Right ventricle myocardium inferior (tissue), 1 donor: ENCODE measurements at regions not wholly inside any gene's neighbourhood (a gene's known extent, or its start where the extent isn't known, plus 50 kb on each side); places are given as distances from the start of the nearest gene placed in this dataset.

ENCODE experiments used
- ATAC-seq: fragments of 200-7000 bp; cut with Tn5 transposase; one replicate; pipeline ENCODE4 v1.9.1; 2020; ENCODE audit warnings: mild to moderate bottlenecking, moderate library complexity
- DNase-seq: peaks from one replicate; pipeline ENCODE4 v3.0.0; 2021; ENCODE audit errors: missing footprints
- intact Hi-C: fragments of 100-400 bp; cut with DNase I; formaldehyde crosslinking; loops from one replicate; pipeline ENCODE4 v1.11.0; 2022
- donor health status: DM: no; HTN: yes; CAD: no; lungs with severe emphysema.

DNA sequence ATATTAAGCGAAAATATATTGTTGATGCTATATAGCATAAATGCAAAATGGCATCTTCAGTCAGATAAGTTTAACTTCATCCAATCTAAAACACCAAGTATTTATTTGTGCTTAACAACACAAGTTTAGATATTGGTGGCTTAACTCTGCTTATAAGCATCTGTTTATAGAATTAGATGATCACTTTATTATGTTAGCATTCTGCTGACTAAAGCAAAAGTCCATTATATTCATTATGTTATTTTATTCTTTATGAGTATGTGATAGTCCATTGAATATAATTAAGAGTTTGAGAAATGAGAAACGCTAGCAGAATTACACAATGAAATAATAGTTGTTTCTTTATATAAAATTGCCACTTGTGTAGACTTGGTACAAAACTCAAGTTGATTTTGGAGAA lies 401.2 kb upstream of the CDH7 start:
- DNase-seq (no peak), ATAC-seq (no peak)
- intact Hi-C loops, result no loop called here

DNA sequence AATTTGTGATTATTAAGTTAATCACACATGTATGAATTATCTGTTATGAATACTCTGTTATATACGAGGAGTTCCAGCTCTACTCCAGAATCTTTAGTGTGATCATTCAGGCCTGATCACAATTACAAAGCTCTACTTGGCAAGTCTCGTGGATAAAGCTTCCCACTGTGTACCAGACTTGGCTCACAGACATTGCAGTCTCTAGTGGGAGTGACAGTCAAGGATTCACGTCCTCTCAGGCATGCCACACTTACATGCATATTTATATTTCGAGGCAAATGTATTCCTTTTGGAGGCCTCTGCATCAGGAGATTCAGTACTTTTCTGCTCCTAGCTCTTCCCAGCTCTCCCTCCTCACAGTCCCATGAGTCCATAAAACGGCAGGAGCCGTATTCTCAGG lies 403.4 kb upstream of the CDH7 start:
- DNase-seq, result no peak
- ATAC-seq, result no peak
- intact Hi-C loops, result no loop called here

DNA sequence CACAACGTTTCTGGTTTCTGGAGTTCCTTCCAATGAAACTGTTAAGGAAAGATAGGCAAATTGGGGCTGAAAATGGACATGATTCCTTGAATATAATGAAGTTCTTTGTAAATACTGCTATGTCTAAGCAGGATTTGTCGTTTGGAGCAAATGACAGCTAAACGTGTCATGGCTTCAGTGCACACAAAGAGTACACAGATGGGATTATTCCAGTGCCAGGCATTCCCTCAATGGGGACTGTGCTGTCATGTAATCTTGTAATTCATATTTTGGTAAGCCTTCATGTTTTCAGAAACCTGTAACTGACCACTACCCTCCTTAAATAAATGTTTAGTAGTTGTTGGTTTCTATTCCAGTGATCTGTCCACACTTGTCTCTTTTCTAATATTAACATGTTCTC lies 404.7 kb upstream of the CDH7 start:
- intact Hi-C loops, result no loop called here
- ATAC-seq (no peak), DNase-seq (no peak)

DNA sequence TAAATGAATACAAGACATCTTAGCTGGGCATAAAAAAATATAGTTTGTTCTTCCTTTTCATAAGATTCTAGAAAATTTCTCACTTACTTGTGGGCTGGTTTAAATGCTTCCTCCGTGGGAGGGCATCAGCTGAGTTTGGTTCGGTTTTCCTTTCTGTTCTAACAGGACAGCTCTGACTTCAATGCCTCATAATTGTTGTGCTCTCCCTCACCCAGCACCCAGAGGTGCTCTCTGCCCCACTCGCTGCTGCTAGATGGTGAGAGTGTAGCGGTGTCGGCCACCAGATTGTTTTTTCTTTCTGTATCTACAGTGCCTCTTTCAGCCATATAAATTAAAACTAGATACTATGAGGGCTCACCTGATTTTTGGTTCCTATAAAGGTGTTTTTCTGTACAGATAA lies 407.2 kb upstream of the CDH7 start:
- intact Hi-C loops, result no loop called here
- DNase-seq, result no peak
- ATAC-seq, result no peak

DNA sequence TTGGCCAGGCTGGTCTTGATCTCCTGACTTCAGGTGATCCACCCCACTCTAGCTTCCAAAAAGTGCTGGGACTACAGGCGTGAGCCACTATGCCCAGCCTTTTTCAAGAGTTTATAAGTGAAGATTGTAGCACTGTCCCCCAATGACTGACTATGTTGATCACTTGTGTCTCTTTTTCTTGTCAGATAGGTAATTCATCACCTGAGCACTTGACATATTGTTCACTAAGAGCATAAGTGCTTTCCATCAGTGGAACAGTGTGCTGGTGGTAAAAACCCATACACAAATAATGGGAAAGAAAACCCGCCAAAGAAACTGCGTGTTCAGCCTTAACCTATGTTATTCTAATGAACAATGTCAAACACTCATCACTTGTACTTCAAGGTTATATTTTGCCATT lies 414.4 kb upstream of the CDH7 start:
- intact Hi-C loops, result no loop called here
- no peak for ATAC-seq

DNA sequence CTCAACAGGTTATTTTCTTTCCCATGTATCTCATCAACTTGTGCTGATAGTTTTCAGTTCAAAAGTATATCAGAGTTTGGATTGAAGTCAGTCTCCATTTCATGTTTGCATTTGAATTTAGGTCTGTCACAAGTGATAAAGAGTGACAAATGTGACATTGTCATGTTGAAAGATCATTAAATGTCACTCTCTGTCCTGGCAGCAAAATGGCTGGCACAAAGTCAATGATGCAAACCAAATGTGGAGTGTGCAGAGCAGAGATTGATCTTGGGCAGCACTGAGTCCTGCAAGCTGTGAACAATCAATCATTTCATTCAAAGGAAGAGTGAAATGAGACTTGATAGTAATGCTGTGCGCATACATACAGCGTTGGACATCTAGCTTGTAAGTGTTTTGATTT lies 421.8 kb upstream of the CDH7 start:
- intact Hi-C loops, result no loop called here
- DNase-seq (no peak), ATAC-seq (no peak)

More for the DNA sequence above, 414.4 kb upstream of the CDH7 start:
- DNase-seq, result no peak

DNA sequence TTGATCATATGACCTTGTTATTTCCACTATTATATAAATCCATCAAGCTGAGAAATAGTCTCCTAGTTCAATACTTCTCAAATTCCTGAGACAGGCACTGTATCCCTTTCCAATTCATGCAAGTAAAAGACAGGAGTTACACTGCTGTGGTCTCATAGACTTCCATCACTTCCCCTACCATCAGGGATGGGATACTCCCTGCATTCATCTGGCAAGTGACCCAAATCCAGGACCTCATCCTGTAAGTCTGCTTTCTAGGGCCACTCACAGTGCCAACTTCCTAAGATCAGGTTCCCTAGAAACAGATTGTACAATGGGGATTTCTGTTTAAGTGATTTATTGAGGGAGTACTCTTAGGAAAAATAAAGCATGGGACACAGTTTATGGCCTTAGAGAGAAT lies 424.0 kb upstream of the CDH7 start:
- intact Hi-C loops, result no loop called here
- ATAC-seq (no peak), DNase-seq (no peak)

DNA sequence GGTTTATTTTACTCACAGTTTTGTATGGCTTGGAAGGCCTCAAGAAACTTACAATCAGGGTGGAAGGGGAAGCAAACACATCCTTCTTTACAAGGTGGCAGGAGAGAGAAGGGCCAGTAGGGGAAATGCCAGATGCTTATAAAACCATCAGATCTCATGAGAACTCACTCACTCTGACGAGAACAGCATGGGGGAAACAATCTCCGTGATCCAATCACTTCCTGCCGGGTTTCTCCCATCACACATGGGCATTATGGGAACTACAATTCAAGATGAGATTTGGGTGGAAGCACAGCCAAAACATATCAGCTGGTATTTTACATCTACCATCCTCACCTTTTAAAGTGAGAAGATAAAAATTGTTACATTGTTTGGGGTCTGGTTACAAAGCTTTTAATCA lies 427.9 kb upstream of the CDH7 start:
- no peak for ATAC-seq
- intact Hi-C loops, result no loop called here

DNA sequence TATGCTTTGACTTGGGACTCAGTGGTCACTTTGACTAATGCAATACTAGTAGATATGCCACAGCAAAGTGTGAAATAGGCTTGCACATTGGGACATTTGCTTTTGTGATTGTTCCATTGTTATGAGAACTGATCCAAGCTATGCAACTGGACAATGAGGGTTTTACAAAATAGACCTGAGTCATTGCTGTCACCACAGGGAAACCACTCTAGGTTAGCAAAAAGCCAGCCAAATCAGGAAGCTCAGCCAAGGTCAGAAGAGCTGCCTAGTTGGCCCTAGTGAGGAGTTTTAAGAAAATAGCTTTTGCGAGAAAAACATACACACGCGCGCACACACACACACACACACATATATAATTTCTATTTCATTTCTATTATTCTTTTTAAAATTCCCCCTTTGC lies 452.4 kb upstream of the CDH7 start:
- ATAC-seq, result no peak
- DNase-seq, result no peak
- intact Hi-C loops, result no loop called here

More for the DNA sequence above, 427.9 kb upstream of the CDH7 start:
- no peak for DNase-seq

DNA sequence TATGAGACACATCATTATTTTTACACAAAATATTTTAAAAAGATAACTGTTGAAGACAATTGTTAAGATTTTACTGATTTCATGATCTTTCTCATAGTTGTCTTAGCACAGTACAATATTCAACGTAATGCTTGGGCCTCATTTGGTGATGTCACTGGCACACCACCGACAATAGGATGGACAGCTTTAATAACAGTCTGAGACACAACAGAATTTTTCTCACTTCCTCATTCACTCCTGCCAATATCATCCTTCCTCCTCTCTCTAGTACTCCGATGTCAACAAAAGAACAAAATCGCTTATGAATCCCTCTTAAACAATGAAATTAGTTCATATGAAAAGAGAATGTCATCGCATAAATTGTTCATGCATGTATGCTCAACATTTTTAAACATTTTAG lies 461.9 kb upstream of the CDH7 start:
- no peak for DNase-seq
- no peak for ATAC-seq
- intact Hi-C loops, result no loop called here

DNA sequence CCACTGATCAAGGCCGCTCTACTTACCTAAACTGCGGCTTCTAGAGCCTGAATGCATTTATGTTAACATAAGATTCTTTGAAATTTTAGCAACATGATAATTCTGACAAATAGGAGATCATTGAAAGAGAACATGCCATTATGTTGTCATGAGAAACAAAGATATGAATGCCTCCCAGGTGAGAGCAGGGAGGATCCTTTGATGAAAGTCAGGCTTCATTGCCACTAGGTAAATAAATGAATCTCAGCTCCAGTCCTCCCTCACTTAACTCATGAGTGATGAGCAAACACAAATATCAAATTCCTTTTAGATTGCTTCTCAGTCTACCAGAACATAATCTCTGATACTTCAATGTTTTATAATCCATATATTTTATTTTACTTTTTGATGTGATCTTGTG lies 463.2 kb upstream of the CDH7 start:
- DNase-seq (no peak), ATAC-seq (no peak)
- intact Hi-C loops, result no loop called here

DNA sequence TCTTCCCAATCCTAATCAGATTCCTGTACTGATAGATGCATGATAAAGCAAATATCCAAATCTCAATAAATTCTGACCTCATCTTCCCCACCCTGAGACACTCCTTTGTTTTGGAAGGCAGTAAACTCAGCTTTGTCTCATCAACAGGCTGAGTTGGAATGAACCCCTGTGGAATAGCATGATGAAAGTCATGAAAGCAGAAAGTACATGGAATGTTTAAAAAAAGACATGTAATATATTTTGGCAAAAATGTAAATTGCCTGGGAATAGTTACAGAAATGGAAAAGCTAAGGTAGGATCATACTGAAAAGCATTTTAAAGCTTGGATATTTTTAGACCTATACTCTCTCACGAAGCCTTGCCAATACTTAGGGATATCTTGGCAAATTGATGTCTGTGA lies 468.7 kb upstream of the CDH7 start:
- DNase-seq (no peak), ATAC-seq (no peak)
- intact Hi-C loops, result no loop called here

DNA sequence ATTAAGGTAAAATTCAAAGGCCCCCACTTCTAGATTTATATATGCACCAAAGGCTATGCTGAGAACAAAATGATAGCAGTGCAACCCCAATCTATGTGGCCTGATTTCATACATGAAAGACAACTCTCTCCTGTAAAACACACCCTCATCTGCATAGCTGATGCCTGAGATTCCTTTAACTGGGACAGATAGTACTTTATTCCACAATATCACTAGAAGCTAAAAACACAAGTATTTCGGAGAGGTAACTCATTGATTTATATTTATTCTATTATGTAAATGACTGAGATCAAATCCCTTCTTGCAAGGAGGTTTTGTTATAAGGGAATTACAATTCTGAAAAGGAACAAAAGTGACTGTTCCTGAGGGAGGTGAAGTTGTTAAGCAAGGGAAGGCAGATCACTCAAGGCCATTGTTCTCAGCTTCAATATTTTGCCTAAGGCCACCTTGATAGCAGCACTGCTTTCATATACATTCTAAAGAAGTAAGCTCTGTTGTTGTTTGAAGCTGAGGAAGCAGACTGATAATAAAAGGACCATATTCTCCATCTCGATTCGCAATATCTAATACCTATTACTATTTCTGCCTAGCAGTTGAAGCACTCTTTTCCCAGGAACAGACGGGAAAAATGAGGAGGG lies 471.0 kb upstream of the CDH7 start:
- ATAC-seq (no peak), DNase-seq (no peak)
- intact Hi-C loops, result no loop called here

DNA sequence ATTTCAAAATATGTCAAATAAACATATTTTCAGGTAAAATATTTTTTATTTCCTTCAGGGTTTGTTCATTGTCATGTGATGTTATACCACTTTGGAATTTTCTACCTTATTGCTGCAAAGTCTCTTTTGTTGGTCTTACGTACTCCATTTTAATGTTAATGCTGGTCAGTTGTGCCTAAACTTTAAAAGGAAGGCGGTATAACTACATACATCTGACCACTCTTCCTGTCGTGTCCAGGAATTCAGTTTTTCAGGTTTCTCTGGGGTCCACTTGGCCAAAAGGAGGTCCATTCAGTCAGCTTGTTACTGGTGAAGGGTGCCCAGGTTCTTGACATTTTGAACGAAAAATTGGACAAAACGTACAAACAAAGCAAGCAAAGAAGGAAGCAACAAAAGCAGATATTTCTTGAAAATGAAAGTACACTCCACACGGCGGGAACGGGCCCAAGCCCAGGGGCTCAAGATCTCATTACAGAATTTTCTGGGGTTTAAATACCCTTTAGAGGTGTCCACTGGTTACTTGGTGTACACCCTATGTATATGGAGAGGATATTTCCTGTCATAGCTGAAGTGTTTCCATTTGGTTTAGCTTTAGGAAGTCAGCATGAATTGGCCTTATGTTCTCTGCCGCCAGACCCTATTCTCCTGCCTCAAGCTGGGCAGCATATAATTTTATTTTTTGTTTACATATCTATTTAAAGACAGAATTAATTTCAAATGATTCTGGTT lies 471.7 kb upstream of the CDH7 start:
- no peak for DNase-seq
- intact Hi-C loops, result no loop called here
- no peak for ATAC-seq

DNA sequence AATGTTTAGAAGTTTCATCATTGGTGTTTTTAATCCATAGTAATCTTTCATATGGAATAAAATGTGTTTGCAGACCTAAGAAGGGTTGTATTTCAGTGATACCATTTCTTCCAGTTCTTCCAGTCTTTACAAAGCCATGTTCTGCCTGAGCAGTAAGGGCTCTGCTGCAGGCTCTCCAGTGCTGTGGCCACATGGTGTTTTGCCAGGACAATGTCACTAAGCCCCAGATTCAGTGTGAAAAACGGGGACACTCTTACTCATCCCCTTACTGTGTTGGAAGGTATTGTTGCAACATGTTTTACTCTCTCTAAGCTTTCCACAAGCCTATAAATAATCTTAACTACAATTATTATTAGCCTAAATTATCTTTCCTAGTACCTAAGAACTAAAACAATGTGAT lies 481.4 kb upstream of the CDH7 start:
- no peak for ATAC-seq
- intact Hi-C loops, result no loop called here
- DNase-seq, result no peak

DNA sequence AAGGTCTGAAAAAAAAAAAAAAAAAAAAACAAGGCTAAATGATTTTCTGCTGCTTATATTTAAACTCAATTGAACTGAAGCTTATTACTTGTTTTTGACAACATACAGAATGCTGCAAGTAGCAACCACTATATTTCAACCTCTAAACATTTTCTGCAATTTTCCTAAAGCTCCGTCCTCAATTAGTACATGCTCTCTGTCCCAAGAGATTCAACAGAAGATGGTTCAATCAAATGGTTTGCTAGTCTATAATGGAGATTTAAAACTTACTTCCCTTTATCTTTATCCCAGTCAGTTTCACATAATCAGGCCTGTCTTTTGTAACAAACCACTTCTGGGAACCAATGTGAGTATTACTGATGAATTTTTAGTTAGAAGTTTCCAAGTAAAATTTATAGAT lies 485.1 kb upstream of the CDH7 start:
- intact Hi-C loops, result no loop called here
- DNase-seq, result no peak
- ATAC-seq, result no peak

DNA sequence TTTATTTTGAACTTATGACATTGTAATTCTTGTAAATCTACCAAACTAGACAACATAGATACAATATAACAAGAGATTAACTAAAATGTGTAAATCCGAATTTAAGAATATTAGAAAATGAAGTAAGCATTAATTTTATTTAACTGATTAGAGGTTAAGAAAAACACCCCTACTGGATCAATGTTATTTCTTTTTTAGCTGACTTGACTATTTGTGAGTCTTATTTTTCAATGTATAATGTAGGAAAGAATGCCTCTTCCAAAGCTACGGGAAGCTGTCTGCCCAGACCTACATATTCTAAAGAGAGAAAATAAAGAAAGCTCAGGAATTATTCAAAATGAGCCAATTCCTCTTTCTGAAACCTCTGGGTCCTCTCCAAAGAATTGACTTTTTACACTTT lies 490.8 kb upstream of the CDH7 start:
- DNase-seq, result no peak
- intact Hi-C loops, result no loop called here
- no peak for ATAC-seq

DNA sequence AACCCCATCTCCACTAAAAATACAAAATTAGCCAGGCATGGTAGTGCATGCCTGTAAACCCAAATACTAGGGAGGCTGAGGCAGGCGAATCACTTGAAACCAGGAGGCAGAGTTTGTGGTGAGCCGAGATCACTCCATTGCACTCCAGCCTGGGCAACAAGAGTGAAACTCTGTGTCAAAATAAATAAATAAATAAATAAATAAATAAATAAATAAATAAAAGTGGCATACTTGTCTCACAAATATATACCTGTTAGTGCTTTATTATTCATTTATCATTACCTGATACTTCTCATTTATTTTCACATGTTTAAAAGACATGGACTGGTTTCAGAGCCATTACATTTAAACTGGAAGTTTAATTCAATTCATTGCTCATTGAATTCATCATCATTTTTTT lies 491.4 kb upstream of the CDH7 start:
- ATAC-seq, result no peak
- intact Hi-C loops, result no loop called here
- DNase-seq, result no peak

DNA sequence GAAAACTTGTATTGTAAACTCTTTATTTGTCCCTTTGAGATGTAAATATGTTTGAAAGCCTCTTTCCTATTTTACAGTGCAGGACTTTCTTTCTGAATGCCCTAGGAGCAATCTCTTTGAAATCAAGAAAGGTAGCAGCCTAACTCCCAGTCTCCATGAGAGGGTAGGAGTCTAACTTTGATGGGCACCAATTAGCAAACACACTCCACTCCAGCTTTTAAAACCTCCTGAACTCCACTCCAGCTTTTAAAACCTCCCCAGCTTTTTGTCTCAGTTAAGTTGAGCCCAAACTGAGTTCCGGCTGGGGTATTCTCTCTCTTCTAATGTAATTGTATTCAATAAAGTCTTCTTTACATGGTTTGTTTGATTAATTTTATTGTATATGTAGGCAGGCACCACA lies 493.7 kb upstream of the CDH7 start:
- no peak for ATAC-seq
- intact Hi-C loops, result no loop called here
- no peak for DNase-seq

DNA sequence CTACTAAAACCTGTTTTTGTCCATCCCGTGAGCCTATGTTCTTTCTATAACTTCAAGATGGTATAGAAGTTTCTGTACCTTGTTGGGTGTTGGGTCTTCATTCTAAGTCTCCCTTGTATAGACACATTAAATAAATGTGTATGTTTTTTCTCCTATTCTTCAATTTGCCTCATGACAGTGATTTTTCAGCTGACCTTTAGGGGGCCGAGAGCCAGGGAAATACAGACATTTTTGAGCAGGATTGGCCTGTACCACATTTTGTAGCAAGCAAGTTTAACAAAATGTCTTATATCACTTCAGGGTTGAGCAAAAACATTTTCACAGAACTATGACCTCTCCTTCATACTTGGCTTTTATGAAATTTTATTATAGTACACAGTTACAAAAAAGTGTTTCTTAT lies 495.4 kb upstream of the CDH7 start:
- DNase-seq (no peak), ATAC-seq (no peak)
- intact Hi-C loops, result no loop called here

DNA sequence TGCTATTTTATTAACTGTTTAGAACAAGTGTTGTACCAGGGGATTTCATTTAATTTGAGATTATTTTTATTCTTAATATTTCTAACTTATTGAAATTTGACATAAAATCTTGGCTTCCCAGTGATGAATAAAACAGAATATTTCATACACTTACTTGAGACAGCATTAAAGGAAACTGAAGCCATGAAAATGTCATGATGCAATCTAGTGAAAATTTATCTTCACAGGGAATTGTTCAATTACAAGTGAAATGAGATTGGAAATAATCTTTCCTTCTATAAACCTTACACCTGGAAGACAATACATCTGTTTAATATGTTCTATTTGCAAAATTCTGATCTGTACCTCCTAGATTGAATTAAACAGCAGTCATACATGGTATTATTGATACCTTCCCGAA lies 511.0 kb upstream of the CDH7 start:
- DNase-seq (no peak), ATAC-seq (no peak)
- intact Hi-C loops, result no loop called here
